ENCODE measurements at regions not wholly inside any gene's neighbourhood (a gene's known extent, or its start where the extent isn't known, plus 50 kb on each side); places are given as distances from the start of the nearest gene placed in this dataset.
"Not testable (repeated sequence)": the region's sequence is repeated elsewhere in the genome, so short reads cannot be mapped to it uniquely, and the experiment has no call there.

DNA sequence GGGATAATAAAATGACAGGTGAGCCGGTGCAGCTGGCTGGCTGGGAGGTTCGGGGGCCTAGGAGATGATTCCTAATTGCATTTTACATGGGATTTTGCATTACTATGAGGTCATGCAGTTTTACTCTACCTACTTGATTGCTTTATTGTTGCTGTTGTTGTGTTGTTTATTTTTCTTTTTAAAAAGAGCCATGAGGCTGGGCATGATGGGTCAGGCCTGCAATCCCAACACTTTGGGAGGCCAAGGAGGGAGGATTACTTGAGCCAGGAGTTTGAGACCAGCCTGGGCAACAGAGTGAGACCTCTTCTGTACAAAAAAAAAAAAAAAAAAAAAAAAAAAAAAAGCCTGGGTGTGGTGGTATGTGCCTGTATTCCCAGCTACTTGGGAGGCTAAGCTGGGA, 104.8 kb downstream of the GJA1 start:
- TF ChIP-seq, protein P1, sequence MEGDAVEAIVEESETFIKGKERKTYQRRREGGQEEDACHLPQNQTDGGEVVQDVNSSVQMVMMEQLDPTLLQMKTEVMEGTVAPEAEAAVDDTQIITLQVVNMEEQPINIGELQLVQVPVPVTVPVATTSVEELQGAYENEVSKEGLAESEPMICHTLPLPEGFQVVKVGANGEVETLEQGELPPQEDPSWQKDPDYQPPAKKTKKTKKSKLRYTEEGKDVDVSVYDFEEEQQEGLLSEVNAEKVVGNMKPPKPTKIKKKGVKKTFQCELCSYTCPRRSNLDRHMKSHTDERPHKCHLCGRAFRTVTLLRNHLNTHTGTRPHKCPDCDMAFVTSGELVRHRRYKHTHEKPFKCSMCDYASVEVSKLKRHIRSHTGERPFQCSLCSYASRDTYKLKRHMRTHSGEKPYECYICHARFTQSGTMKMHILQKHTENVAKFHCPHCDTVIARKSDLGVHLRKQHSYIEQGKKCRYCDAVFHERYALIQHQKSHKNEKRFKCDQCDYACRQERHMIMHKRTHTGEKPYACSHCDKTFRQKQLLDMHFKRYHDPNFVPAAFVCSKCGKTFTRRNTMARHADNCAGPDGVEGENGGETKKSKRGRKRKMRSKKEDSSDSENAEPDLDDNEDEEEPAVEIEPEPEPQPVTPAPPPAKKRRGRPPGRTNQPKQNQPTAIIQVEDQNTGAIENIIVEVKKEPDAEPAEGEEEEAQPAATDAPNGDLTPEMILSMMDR (conservative IDR thresholded peaks at IDR 0.05; ENCODE audit: low read length), result no peak
- no peak overlapping the region for H3K4me3 ChIP-seq (ENCODE audit: low read length)
- no peak for DNase-seq (ENCODE audit: low read depth)

DNA sequence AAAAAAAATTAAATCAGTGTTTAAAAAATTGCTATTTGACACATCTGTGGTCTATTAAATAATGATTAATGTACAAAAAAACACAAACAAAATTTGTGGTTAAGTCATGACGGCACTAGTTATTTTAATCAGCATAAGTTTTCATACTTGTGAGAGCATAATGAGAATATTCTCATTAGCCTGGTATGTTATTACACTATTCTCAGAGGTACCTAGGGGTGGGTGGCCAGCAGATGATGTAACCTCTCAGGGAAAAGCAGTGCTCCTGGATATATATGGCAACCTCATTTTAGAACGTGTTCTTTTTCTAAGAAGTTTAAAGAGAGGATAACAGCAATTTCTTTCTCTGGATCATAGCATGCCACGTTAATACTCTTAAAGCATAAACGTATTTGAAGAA, 109.2 kb downstream of the GJA1 start:
- peak; percentile 69 for DNase-seq (ENCODE audit: low read depth)
- no peak overlapping the region for H3K4me3 ChIP-seq (ENCODE audit: low read length)
- TF ChIP-seq, protein P1 (conservative IDR thresholded peaks at IDR 0.05; ENCODE audit: low read length), result no peak

DNA sequence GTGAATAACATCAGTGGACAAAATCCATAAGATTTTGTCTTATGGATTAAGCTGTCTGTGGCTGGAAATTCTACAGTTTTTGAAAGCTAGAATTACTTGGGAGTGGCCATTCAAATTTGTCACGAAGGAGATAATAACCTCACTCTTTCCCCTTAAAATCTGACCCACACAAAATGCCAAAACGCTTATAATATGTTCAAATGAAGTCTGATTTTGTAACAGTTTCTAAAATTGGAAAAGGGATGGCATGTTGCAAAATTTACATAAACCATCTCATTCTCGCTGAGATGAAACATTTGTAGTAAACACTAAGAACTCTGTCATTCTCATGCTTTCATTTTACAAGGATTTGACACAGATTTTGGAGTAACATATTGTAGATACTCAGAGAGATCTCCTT, 112.7 kb downstream of the GJA1 start:
- H3K4me3 ChIP-seq (ENCODE audit: low read length), result peak overlapping the region; percentile 0
- peak; percentile 48 for DNase-seq (ENCODE audit: low read depth)
- TF ChIP-seq, protein P1 (conservative IDR thresholded peaks at IDR 0.05; ENCODE audit: low read length), result no peak

DNA sequence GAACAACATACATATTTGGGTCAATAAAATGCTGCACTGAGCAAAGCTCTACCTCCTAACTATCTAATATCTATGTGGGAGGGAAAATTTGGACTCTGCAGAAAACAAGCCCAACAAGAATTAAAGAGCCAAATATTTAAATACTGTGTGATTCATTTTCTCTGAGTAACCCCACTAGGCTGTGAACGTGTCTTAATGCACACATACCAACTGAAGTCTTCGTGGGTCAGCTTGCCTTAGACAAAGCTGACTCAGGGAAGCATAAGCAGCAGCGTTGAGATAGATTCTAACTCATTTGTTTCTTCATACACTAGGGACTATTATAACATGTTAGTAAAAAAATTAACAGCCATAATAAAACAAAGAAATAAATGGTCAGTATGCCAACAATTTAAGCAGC, 114.3 kb downstream of the GJA1 start:
- DNase-seq (ENCODE audit: low read depth), result peak; percentile 86
- H3K4me3 ChIP-seq (ENCODE audit: low read length), result no peak overlapping the region
- TF ChIP-seq, protein P1 (conservative IDR thresholded peaks at IDR 0.05; ENCODE audit: low read length), result no peak

DNA sequence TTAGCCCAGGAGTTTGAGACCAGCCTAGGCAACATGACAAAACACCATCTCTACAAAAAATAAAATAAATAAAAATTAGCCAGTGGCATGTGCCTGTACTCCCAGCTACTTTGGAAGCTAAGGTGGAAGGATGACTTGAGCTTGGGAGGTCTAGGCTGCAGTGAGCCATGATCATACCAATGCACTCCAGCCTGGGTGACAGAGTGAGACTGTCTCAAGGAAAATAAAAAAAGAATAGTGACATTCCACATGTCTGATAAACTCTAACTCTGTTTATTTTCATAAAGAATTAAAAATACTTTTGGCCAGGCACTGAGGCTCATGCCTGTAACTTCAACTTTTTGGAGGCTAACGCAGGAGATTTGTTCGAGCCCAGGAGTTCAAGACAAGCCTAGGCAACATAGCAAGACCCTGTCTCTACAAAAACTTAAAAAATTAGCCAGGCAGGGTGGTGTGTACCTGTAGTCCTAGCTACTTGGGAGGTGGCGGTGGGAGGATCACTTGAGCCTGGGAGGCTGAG, 115.1 kb downstream of the GJA1 start:
- H3K4me3 ChIP-seq (ENCODE audit: low read length), result no peak overlapping the region
- TF ChIP-seq, protein P1 (conservative IDR thresholded peaks at IDR 0.05; ENCODE audit: low read length), result no peak
- no peak for DNase-seq (ENCODE audit: low read depth)

DNA sequence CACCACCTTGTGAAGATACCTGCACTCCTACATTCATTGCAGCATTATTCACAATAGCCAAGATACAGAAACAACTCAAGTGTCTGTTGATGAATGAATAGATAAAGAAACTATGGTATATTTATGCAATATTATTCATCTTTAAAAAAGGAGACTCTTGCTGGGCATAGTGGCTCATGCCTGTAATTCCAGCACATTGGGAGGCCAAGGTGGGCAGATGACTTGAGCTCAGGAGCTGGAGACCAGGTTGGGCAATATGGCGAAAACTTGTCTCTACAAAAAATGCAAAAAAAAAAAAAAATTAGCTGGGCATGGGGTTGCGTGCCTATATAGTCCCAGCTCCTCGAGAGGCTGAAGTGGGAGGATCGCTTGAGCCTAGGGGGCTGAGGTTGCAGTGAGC, 119.8 kb downstream of the GJA1 start:
- no peak for DNase-seq (ENCODE audit: low read depth)
- H3K4me3 ChIP-seq (ENCODE audit: low read length), result no peak overlapping the region
- TF ChIP-seq, protein P1 (conservative IDR thresholded peaks at IDR 0.05; ENCODE audit: low read length), result no peak

DNA sequence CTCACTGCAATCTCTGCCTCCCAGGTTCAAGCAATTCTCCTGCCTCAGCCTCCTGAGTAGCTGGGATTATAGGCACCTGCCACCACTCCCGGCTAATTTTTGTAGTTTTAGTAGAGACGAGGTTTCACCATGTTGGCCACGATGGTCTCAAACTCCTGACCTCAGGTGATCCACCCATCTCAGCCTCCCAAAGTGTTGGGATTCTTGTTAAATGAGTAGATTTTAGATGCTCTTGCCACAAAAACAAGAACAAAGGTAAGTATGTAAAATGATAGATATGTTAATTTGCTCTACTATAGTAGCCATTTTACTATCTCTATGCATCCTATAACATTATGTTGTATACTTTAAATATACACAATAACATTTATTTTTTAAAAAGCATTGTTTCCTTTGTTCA, 120.7 kb downstream of the GJA1 start:
- DNase-seq (ENCODE audit: low read depth); H3K4me3 ChIP-seq (ENCODE audit: low read length): not testable (repeated sequence)
